ENCODE measurements at regions not wholly inside any gene's neighbourhood (a gene's known extent, or its start where the extent isn't known, plus 50 kb on each side); places are given as distances from the start of the nearest gene placed in this dataset.
A peak's percentile ranks its signal among the peaks of the same experiment; 100 is the strongest.

GRCh38 chr15:95996494-95996893 lies 334.0 kb upstream of the NR2F2 start:
- peak; percentile 47 for DNase-seq
- no peak overlapping the region for H3K4me2 ChIP-seq (ENCODE audit: insufficient read depth, low read length)

GRCh38 chr15:95998935-95999334 lies 331.6 kb upstream of the NR2F2 start:
- Histone ChIP-seq H2AFZ (ENCODE audit: low read depth, low read length) (no peak overlapping the region), H4K20me1 (ENCODE audit: insufficient read depth, low read length) (no peaks in the 10 kb centered on the region), H3K9me3 (ENCODE audit: insufficient read depth, low read length, severe bottlenecking) (no peaks in the 10 kb centered on the region), H3K27ac (ENCODE audit: low read length) (no peak overlapping the region), H3K79me2 (ENCODE audit: insufficient read depth, low read length) (no peaks in the 10 kb centered on the region), H3K27me3 (ENCODE audit: insufficient read depth, low read length, poor library complexity) (peaks cover 4% of the 10 kb centered on the region), H3K36me3 (ENCODE audit: insufficient read depth, low read length) (no peaks in the 10 kb centered on the region), H3K4me1 (ENCODE audit: insufficient read depth, low read length) (no peaks in the 10 kb centered on the region; the same call in 1 of the 2 replicates), H3K4me3 (ENCODE audit: low read depth in 1 of 2, low read length in 2 of 2) (no peak overlapping the region), H3K4me2 (ENCODE audit: insufficient read depth, low read length) (no peak overlapping the region), H3K9ac (ENCODE audit: low read depth, low read length) (no peak overlapping the region)
- TF ChIP-seq EZH2 (IDR thresholded peaks at IDR 0.05; ENCODE audit: borderline replicate concordance, low read depth, low read length, severe bottlenecking) = no peak
- no peak for TF ChIP-seq CTCF (IDR thresholded peaks at IDR 0.05; ENCODE audit: borderline replicate concordance, extremely low read depth, low read length, poor library complexity, severe bottlenecking)
- no peak for ATAC-seq (ENCODE audit: insufficient read depth, low read depth)
- DNase-seq = no peak

More at GRCh38 chr15:95996494-95996893, 334.0 kb upstream of the NR2F2 start:
- peaks cover 4% of the 10 kb centered on the region for H3K27me3 ChIP-seq (ENCODE audit: insufficient read depth, low read length, poor library complexity)
- H3K4me1 ChIP-seq (ENCODE audit: insufficient read depth, low read length) = no peaks in the 10 kb centered on the region; the same call in 1 of the 2 replicates
- H3K36me3 ChIP-seq (ENCODE audit: insufficient read depth, low read length) = no peaks in the 10 kb centered on the region
- no peaks in the 10 kb centered on the region for H3K9me3 ChIP-seq (ENCODE audit: insufficient read depth, low read length, severe bottlenecking)
- no peaks in the 10 kb centered on the region for H4K20me1 ChIP-seq (ENCODE audit: insufficient read depth, low read length)
- H3K79me2 ChIP-seq (ENCODE audit: insufficient read depth, low read length) = no peaks in the 10 kb centered on the region
- peak; percentile 58; the same call in 1 of the 3 replicates for ATAC-seq (ENCODE audit: insufficient read depth, low read depth)
- TF ChIP-seq EZH2 (IDR thresholded peaks at IDR 0.05; ENCODE audit: borderline replicate concordance, low read depth, low read length, severe bottlenecking) (no peak), CTCF (IDR thresholded peaks at IDR 0.05; ENCODE audit: borderline replicate concordance, extremely low read depth, low read length, poor library complexity, severe bottlenecking) (no peak)
- H2AFZ ChIP-seq (ENCODE audit: low read depth, low read length) = no peak overlapping the region
- H3K27ac ChIP-seq (ENCODE audit: low read length) = no peak overlapping the region
- H3K9ac ChIP-seq (ENCODE audit: low read depth, low read length) = no peak overlapping the region
- no peak overlapping the region for H3K4me3 ChIP-seq (ENCODE audit: low read depth in 1 of 2, low read length in 2 of 2)

GRCh38 chr15:96002890-96003859 lies 327.3 kb upstream of the NR2F2 start:
- Histone ChIP-seq H3K9ac (ENCODE audit: low read depth, low read length) (no peak overlapping the region), H2AFZ (ENCODE audit: low read depth, low read length) (no peak overlapping the region), H3K4me1 (ENCODE audit: insufficient read depth, low read length) (no peaks in the 10 kb centered on the region), H3K79me2 (ENCODE audit: insufficient read depth, low read length) (no peaks in the 10 kb centered on the region), H4K20me1 (ENCODE audit: insufficient read depth, low read length) (no peaks in the 10 kb centered on the region), H3K27ac (ENCODE audit: low read length) (no peak overlapping the region), H3K36me3 (ENCODE audit: insufficient read depth, low read length) (no peaks in the 10 kb centered on the region), H3K27me3 (ENCODE audit: insufficient read depth, low read length, poor library complexity) (no peaks in the 10 kb centered on the region), H3K4me3 (ENCODE audit: low read depth in 1 of 2, low read length in 2 of 2) (no peak overlapping the region), H3K9me3 (ENCODE audit: insufficient read depth, low read length, severe bottlenecking) (no peaks in the 10 kb centered on the region), H3K4me2 (ENCODE audit: insufficient read depth, low read length) (no peak overlapping the region)
- TF ChIP-seq EZH2 (IDR thresholded peaks at IDR 0.05; ENCODE audit: borderline replicate concordance, low read depth, low read length, severe bottlenecking) = no peak
- no peak for TF ChIP-seq CTCF (IDR thresholded peaks at IDR 0.05; ENCODE audit: borderline replicate concordance, extremely low read depth, low read length, poor library complexity, severe bottlenecking)
- no peak for DNase-seq
- ATAC-seq (ENCODE audit: insufficient read depth, low read depth) = no peak
